ENCODE measurements at regions not wholly inside any gene's neighbourhood (a gene's known extent, or its start where the extent isn't known, plus 50 kb on each side); places are given as distances from the start of the nearest gene placed in this dataset.

DNA sequence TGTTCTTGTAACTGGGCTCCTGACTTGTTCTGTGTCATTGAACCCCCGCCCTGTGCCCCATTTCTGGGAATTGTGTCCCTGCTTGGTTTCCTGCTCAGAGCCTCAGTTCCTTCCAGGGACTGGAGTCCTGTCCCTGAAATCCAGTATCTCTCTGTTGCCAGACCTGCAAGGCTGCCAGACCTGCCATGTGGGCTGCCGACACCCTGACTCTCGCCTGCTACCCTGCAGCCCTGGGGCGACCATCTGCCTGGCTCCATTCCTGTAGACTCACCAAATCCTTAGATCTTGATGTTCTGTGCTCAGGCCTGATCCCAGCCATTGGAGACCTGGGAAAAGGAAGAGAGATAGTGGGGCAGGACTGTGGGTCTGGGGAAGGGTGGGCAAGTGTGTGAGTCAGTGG lies 383.3 kb upstream of the PROX1 start:
- TF ChIP-seq, protein P1, sequence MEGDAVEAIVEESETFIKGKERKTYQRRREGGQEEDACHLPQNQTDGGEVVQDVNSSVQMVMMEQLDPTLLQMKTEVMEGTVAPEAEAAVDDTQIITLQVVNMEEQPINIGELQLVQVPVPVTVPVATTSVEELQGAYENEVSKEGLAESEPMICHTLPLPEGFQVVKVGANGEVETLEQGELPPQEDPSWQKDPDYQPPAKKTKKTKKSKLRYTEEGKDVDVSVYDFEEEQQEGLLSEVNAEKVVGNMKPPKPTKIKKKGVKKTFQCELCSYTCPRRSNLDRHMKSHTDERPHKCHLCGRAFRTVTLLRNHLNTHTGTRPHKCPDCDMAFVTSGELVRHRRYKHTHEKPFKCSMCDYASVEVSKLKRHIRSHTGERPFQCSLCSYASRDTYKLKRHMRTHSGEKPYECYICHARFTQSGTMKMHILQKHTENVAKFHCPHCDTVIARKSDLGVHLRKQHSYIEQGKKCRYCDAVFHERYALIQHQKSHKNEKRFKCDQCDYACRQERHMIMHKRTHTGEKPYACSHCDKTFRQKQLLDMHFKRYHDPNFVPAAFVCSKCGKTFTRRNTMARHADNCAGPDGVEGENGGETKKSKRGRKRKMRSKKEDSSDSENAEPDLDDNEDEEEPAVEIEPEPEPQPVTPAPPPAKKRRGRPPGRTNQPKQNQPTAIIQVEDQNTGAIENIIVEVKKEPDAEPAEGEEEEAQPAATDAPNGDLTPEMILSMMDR (IDR thresholded peaks at IDR 0.05; ENCODE audit: low read length): no peak
- TF ChIP-seq EZH2 (optimal IDR thresholded peaks at IDR 0.05; ENCODE audit: low read depth, low read length): no peak
- TF ChIP-seq EZH2phosphoT487 (IDR thresholded peaks at IDR 0.05; ENCODE audit: low read length): no peak

All from MM.1S (cell line).